Hypothalamus (tissue), 51 donors: ENCODE measurements at regions not wholly inside any gene's neighbourhood (a gene's known extent, or its start where the extent isn't known, plus 50 kb on each side); places are given as distances from the start of the nearest gene placed in this dataset.

Source experiments
- DNase-seq, 51 donors: peaks; one replicate each; lab custom pipeline; 2025; lab: John Stamatoyannopoulos, UW

DNA sequence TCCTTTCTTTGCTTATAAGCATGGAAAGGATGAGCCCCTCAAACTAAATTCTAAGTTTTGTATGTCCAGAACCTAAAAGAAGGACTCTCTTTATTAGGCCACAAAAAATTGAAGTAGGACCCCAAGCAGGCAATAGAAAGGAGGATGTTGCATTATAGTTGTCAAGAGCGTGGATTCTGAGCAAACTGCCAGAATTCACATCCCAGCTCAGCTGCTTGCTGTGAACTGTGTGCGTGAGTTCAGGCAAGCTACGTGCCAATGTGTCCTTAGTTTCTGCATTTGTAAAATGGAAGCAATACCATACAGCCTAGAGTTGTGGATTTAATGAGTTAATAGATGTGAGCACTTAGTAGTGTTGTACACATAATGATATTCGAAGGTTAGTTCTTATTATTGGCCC lies 70.6 kb upstream of the SLC44A1 start:
- no peak for DNase-seq

DNA sequence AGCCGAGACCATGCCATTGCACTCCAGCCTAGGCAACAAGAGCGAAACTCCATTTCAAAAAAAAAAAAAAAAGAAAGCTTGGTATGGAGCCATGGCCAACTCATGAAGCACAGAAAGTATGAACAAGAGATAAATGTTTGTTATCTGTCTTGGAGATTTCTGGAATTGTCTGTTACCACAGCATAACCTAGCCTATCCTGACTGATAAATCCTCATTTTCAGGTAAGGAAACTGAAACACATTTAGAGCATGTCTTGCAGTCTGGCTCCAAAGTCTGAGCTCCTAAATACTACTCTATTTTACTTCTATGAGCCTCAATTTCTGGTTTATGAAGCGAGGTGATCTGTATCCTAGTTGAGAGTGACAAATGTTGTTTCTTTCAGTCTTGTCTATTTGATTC lies 68.3 kb upstream of the SLC44A1 start:
- DNase-seq, result no peak

DNA sequence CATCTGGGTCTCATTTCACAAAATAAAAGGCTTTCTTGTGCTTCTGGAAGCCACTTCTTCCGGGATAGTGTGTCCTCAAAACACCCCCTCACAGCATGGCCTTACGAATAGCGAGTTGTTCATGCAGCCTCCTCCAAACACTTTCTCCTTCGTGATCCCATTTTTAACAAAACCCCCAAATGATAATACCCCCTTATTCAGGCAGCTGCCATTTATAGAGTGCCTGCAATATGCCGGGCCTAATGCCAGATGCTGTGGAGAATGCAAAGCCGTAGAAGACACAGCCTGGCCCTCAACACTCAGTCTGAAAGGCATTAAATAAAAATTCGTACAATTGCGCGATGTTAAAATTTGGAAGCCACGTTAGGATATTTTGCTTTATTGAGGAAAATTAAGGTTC lies 66.4 kb upstream of the SLC44A1 start:
- DNase-seq, result peak in 6 of 51 donors; percentile 3 to 14 (median 6)

DNA sequence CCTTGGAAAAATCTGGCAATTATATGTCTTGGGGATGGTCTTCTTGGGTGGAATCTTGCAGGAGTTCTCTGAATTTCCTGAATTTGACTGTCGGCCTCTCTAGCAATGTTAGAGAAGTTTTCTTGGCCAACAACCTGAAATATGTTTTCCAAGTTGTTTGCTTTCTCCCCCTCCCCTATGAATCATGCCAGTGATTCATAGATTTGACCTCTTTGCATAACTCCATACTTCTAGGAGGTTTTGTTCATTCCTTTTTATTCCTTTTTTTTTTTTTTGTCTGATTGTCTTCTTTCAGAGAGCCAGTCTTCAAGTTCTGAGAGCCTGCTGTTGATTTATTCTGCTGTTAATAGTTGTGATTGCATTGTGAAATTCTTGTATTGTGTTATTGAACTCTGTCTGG lies 56.7 kb upstream of the SLC44A1 start:
- no peak for DNase-seq

DNA sequence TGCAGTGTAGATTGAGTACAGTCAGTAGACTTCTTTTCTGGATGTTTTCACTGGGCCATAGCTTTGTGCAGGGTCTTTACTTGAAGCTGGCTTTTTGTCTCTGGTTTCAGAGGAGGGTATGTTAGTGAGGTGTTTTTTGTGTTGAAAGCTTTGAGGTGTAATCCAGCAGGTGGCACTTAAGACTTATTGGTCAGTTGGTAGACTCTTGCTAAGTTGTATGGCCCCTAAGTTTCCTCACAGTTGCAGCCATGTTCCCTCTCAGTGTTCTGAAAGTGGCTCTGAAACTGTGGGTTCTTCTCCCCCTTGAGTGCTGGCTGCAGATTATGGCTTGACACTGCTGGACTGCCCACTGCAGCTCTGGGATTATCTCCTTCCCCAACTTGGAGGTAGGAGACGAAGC lies 55.7 kb upstream of the SLC44A1 start:
- DNase-seq, result no peak

DNA sequence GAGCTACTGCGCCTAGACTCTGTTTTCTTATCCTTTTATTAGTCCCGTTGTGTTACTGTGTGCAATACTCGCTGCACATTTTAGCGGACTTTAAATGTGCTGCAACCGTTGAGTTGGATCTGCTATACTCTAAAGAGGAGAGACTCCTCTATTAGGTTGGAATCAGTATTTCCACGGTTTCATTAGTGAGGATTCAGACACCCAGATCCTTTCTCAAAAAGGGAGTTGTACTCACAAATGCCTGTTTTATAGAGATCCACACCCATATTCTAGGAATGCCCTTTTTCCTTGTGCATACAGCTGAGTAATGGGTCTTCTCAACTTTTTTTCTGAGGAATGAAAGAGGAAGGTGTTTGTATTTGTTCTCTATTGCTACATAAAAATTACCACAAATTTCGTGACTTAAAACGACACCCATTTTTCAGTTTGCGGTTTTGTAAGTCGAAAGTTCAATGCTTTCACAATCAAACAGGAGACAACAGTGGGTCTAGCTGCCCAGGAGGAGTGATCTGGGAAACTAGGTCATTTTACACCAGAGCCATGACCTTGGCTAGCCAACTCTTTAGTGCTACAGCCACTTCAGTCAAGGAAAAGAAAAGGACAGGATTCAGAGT lies 52.8 kb upstream of the SLC44A1 start:
- peak in 9 of 51 donors; percentile 1 to 26 (median 9) for DNase-seq

DNA sequence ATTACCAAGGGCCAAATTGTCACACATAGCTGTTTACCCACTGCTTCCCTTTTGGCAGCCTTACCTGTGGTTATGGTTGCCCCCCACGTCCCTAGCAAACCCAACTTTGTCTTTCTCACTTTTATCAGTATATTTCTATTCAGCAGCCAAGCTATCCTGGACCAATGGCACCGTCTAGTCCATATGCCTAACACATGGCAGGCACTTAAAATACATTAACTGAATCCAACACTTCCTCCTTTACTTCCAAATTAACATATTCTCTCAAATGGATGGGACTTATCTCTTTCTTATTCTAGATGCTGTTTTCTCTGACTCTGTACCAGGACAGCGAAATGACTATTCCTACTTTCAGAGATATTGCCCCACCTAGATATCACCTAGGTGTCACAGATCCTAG lies 50.9 kb upstream of the SLC44A1 start:
- no peak for DNase-seq

DNA sequence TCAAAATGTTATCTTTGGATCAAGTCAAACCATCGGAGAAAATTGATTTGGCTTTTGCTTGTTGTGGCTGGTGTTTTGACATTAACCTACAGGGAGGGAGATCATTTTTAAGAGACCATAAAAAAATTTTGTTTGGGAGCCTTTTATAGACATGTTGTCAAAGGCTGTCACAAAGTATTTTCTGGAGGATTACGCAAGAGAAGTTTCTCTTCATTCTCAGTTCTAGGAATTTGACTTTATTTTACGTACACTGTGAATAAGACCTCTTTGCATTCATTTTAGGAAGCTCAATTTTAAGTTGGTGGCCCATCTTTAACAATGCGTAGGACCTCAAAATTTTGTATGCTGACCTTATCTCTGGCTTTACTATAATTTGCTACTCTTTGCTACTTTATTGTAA lies 50.2 kb upstream of the SLC44A1 start:
- DNase-seq, result no peak
